ENCODE measurements at regions not wholly inside any gene's neighbourhood (a gene's known extent, or its start where the extent isn't known, plus 50 kb on each side); places are given as distances from the start of the nearest gene placed in this dataset.
"Not testable (repeated sequence)": the region's sequence is repeated elsewhere in the genome, so short reads cannot be mapped to it uniquely, and the experiment has no call there.

DNA sequence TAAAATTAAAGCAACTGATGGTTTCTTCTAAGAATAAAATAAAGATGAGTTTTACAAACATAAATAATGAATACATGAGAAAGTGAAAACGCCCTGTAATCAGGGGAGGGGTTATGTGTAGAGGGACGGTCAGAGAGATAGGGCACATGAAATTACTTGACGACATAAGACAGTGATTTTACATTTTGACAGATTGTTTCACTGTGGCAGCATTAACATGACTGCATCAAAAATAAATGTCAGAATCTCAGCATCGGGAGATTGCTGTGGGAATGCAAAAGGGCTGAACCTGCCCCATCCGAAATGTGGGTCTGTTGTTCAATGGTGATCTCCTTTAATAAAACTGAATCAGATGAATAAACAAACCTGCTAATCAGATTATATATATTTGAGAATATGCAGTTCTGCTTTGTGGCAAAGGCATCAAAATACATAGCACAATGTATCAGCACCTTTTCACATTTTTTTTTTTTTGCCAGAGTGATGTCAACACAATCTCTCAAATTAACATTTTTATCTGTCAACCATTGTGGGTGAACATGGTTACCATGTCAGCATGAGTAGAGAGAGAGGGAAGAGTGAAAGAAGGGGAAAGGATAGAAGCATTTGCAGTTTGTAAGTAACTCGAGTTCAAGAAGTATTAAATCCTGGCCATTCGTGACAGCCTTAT is 177.1 kb upstream of the MAN1A1 start:
- no peak for DNase-seq

DNA sequence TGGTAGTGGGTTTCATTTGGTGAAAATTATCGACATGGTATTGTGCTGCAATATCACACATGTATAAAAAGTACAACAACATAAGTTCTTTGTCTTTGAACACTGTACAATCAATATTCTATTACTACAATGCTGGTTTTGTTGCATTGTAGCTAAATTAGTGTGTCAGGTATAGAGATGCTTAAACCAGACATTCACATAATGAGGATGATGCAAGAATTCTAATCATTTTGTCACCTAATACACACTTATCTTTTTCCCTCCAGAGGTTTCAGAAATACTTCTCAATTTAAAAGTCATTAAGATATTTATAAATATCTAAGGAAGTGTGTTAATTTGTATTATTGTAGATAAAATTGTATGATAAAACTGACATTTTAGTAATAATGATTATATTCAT is 174.8 kb upstream of the MAN1A1 start:
- no peak for DNase-seq

DNA sequence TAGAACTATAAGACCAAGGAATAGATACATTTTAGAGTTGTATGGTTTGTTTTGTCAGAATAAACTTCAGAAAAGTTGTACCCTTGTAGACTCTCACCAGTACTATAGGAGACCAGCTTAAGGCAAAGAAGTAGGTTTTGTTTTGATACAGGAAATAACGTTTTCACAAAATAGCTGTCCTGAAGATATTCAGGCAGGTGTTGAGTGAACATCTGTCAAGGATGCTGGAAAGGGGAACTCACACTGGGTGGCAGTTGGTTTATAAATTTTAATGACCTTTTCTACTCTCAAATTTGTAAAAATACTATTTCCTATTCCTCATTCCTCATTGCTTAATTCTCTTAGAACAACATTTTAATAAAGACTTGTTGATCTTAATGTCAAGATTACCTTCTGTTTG is 174.0 kb upstream of the MAN1A1 start:
- DNase-seq, result no peak

DNA sequence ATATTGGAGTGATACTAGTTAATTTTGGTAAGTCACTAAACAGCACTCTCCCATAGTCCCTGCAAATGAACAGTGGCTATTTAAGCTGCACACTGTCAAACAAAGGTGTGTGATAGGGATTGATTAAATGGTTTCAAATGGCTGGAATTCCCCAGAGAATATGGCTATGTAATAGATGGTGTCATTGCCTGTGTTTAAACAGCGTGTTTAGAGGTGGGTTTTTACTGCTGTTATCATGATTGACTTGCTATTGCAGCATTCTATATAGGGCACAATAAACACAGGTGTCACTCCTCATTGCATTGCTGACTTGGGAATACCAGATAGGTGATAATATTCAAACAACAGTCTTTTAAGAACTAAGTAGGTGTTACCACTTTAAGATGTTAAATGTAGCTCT is 171.7 kb upstream of the MAN1A1 start:
- no peak for DNase-seq

DNA sequence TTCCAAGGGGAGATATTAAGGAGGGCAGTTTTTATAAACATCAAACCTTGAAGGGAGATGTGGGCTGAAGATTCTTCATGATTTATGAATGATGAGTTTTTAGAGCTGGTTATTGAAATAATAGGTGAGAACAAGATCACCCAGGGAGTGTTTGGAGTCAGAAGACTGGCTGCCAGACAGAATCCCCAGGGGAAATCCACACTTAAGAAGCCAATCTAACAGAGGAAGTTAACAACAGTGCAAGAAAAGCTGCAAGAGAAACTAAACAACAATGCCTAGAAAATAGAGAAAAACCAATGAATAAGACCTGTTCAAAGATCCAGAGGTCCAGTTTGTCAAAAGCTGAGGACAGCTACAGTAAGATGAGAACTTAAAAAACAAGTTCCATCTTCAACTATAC is 167.9 kb upstream of the MAN1A1 start:
- no peak for DNase-seq

DNA sequence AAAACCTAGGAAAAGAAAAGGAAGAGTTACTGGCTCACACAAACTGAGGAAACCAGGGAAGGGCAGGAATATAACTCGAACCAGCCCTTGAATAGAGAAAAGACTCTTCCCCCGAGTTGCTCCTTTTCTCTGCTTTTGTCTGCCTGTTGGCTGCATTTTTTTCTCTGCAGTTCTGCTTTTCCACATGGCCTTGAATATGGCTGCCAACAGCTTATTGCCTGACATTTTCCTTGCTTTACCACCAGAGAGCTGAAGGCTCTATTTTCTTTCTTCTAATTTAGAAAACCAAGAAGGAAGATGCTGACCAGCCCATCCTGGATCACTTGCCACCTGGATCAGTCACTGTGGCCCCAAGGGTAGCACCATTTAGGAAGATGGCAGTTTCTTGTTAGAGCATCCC is 164.8 kb upstream of the MAN1A1 start:
- no peak for DNase-seq

DNA sequence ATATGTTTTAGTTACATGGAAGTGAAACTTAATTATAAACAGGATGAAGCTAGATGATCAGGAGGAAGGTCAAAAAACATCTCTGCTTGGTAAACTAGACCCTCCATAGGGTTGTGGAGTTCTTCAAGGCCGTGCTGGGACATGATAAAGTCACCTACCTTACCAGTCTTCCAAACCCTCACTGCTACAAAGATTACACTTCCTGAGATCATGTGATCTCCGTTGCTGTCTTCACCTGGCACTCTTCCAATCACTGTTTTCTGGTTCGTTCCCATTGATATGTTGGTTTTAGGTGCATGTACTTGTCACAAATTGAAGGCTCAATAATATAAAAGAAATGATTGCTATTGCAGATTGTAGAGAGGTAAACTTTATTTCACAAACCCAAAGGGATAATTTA is 161.5 kb upstream of the MAN1A1 start:
- DNase-seq, result no peak

DNA sequence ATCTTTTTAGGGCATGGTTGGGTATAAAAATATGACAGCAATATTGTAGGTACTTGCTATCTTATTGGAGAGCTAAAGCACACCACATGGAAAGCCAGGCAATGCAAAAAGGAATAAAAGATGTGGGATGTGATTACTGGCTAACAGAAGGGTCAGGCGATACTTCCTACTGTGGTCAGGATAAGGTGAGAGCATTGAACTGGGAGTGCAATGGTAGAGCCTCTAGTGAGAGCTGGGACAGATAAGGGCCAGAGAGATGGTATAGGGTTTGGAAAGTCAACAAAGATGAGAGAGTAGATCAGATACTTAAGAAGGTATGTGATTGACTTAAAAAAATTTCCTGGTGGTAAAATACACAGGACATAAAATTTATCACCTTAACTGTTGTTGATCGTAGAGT is 160.7 kb upstream of the MAN1A1 start:
- DNase-seq, result no peak

DNA sequence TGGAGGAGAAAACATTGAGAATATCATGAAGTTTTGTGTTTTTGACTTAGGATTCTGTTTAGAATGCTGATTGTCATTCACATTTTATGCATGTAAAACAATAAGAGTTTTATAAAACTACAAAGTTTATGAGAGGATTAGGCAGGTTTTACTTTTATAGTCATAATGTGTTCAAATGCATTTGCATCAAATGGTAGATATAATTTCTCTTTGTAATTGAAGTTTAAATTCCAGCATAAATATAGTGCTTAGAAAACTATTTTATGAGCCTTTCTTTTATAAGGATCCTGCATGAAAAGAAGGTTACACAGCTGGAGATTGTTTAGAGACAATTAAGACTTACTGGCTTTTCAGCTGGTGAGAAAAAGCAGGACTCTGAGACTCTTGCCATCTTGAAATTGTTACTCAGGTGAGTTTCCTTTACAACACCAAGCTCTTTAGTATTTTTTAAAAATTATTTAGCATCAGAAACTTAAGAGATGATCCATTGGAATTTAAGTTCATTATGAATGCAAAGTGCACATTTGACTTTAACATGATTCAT is 157.1 kb upstream of the MAN1A1 start:
- no peak for DNase-seq

DNA sequence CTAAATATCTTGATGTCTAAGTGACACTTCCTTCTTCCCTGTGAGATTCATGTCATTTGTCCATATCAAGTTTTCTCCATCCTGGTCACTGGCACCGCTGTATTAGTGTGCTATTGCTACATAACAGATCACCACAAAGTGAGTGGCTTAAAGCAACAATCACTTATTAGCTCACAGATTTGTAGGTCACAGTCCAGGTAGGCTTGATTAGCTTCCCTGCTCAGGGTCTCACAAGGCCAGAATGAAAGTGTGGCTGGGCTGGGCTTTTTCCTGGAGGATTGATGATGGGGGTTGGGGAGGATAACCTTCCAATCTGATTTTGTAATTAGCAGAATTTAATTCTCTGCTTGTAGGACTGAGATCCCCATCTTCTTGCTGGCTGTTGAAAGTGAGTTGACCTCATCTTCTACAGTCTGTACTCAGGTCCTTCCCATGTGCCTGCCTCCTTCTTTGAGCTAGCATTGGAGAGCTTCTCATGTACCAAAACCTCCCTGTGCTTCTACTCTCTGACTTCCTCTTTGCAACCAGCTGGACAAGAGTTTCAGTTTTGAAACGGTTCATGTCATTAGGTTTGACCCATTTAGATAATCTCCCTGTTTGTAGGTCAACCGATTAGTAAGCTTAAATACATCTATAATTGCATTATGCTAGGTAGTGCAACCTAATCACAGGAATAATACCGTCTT is 152.4 kb upstream of the MAN1A1 start:
- no peak for DNase-seq

DNA sequence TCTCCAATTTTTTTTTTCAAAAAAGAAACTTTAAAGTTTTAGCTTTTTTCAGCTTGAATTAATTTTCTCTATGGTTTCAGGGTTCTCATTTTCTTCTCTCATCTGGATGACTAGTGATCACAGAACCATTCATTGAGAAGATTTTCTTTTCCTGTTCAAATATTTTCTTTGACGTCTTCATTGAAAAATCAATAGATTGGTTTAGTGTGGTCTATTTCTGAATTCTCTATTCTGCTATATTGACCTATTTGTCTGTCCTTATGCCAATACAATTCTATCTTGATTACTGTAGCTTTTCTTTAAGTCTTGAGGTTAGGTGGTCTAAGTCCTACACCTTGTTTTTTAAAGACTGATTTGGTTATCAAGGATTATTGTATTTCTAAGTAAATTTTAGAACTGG is 150.2 kb upstream of the MAN1A1 start:
- DNase-seq, result no peak

DNA sequence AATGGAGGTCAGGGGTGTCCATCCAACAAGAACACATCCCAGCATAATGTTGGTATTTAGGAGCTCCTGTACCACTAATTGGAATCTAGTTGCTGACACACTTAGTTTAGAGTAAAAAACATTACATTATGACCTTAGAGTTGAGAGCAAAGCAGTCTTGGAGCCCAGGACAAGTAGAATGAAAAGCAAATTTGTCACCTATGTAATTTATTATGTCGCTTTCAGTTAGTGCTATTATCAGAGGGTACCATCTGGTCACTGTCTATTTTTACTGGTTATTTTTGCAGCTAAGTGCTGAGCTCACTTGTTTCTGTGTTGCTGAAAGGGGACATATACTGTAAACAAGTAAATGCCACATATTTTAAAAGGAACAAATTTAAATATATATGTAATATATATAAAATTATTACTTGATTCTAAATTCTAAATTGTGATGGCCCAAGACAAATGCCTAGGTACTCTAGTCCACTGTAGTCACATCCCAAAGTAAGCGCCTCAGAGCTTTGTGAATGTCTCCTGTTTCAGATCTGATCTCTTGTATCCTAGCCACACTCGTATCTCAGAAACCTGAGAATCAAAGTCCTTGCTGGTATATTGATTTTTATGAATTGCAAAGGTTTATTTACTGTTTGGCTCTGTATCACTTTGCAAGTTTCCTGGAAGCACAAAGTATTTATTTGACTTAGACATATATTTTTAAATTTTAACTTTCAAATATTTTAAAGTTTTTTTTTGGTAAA is 148.6 kb upstream of the MAN1A1 start:
- no peak for DNase-seq

DNA sequence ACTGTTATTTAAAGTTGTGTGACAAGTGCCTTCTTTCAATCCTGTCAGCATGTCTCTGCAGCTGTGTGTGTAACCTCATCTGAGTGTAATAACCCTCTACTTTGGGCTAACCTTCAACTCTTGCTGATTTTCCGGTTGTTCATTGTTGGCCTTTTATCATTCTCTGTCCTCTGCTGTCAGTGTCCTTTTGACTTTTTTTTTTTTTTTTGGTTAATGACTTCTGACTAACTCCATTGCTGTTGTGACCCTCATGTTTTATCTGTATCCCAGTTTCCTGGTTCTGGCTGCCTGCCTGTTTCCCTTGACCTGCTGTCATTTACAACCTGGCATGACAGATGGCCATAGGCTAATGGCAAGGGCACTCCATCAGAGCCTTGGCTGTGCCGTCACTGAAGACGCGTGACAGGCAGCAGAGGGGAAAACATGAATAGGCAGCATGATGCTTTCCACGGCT is 145.7 kb upstream of the MAN1A1 start:
- DNase-seq, result no peak

DNA sequence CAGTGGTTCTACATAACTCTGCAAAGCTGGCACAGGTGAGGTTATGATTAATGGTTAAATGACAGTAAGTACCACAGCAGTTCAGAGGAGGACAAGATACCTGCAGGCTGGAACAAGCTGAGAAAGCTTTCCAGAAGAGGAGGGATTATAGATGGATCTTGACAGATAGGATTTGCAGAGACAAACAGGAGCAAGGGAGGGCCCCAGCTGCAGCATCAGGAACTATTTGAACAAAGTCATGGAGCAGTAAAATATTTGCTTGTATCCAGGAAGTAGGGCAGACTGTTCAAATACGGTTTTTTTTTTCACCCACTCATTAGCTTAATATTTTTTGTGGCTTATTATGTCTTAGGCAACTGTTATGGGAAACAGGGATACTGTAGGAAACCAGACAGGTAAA is 144.4 kb upstream of the MAN1A1 start:
- no peak for DNase-seq

DNA sequence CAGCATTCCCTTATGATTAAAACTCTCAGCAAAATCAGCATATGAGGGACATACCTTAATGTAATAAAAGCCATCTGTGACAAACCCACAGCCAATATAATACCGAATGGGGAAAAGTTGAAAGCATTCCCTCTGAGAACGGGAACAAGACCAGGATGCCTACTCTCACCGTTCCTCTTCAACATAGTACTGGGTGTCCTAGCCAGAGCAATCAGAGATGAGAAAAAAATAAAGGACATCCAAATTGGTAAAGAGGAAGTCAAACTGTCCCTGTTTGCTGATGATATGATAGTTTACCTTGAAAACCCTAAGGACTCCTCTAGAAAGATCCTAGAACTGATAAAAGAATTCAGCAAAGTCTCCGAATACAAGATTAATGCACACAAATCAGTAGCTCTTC is 141.6 kb upstream of the MAN1A1 start:
- not testable (repeated sequence) for DNase-seq

DNA sequence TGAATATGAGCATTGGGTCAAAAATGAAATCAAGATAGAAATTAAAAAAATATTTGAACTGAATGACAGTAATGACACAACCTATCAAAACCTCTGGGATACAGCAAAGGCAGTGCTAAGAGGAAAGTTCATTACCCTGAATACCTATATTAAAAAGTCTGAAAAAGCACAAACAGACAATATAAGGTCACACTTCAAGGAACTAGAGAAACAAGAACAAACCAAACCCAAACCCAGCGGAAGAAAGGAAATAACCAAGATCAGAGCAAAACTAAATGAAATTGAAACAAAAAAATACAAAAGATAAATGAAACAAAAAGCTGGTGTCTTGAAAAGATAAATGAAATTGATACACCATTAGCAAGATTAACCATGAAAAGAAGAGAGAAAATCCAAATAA is 140.5 kb upstream of the MAN1A1 start:
- DNase-seq, result not testable (repeated sequence)

DNA sequence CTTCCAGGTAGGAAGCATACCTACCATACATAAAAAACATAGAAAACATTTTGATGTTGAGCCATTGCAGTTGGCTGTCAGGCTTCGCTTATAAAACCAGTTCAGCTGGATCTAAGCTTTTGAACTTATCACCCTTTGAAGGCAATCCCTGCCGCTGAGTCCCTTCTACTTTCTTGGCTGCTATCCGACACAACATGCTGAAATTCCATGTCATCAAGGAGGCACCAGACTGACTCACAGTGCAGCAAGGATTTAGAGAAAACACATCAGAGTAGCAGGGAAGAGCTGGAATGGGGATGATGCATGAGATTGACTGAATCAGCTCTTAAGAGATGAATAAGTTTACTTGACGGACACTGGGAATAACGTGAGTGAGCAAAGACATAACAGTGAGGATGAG is 135.0 kb upstream of the MAN1A1 start:
- DNase-seq, result no peak

DNA sequence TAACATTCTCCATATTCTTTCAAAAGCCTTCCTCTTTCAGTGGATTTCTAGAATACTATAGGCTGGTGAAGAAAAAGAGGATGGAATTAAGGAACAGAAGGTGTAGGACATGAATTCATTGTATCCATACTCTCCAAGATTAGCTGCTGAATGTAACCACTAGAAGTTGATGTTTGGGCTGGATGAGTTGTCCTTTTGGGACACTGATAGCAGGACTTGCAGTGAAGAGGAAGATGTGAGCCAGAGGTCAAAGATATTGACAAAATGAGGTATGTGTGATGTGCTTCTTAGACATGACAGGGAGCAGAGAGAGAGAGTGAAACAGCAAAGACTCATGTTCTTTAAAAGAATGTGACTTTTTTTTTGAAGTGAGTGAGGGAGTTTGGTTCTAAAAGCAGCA is 134.3 kb upstream of the MAN1A1 start:
- no peak for DNase-seq

DNA sequence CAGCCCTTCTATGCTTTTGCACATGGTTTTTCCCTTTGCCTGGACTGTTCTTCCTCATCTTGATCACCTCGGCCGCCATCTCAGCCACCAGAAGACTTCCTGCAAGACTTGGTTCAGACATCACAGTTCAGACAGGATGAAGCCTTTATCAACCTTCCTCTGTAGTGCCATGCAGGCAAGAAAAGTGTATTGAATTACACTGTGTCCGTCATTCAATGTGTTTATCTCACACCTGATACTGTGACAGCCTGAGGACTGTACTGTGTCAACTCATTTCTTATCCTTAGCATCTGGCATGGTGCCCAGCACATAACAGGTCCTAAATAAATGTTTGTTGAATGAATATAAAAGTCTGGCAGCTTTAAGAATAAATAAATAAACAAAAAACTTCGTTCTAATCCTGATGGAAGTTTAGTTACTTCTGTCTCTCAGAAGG is 133.3 kb upstream of the MAN1A1 start:
- no peak for DNase-seq

DNA sequence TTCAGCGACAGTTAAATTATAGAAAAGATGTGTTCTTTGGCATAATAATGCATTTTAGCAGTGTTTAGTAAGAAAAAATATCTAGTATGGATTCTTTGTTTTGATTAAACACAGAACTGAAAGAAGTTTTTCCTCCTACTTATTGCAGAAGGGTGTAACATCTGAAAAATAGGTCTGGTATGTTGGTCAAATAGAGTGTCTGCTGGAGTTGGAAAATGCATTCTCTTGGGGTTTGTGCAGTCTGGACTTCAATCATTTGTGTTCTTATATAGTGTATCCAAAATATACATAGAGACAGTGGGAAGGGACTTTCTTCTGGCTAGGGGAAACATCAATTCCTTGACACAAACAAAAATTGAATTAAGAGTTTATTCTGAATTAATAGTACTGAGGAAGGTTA is 132.4 kb upstream of the MAN1A1 start:
- no peak for DNase-seq

DNA sequence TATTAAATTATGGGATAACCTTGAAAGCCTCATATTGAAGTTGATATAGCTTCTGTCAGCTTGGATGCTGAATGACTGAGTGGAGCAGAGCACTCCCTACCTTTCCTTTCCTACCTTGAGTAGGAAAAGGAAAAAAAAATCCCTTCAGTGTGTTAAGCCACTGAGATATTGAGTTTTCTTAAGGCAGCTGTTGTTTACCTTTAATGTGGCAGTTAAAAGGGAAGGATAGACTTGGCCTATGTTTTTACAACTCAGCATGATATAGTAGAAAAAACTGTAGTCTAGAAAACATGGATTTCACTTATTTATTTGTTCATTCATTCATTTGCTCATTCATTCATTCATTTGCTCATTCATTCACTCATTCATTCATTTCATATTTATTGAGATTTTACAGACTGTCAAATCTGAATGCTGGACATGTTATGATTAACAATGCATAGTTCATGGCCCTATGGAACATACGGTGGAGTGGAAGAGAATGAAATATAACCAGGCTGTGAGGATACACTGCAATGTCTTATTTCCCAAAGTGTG is 131.5 kb upstream of the MAN1A1 start:
- DNase-seq, result no peak

DNA sequence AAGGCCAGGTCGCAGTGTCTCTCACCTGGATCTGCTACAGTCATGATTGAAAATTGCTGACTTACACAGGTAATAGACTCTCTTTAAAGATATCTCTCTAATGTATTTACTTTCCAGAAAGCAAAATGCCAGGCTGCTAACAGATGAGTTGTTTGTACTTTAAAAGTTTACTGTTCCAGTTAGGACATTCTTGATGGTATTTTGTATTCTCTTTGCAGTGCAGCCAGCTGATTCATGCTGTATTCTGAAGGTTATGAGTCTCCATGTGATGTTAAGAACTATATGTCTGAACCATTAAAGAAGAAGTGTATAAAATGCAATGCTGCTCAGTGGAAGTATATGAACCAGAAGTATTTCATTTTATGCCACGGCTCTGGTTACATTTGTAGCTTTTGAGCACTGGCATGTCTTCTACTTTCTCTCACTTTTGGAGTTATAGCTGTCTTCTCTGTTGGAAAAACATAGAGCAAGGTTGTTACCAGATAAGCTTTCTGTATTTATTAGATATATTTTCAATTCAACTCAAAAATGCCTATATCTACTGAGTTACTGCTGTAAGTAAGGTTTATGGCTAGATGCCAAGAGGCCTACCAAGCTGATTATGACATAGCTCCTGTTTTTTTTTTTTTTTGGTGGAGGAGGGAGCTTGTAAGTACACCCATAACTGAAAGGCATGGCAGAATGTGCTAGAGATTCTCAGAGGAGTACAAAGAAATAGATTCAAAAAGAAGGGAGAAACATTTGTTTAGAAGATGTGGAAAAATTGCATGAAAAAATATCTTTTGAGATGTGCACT is 130.5 kb upstream of the MAN1A1 start:
- DNase-seq, result no peak

DNA sequence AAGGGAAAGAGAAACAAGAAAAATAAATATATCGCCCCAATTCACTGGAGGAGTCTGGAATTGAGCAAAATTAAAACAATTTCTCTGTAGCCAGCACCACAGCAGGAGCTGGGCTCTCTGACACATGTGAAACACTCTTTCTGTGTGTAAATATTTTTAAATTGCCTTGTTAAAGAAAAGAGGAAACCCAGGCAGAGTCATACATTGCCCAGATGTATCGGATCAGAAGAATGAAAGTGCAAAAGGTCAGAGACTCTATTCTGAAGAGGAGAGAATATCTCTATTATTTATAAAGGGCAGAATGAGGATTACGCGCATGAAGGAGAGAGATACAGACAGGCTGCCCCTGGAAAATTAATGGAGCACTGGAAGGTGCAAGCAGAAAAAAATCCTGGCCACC is 127.0 kb upstream of the MAN1A1 start:
- no peak for DNase-seq

All from DMS79 (cell line).